Stomach (tissue), 8 donors: ENCODE measurements at regions not wholly inside any gene's neighbourhood (a gene's known extent, or its start where the extent isn't known, plus 50 kb on each side); places are given as distances from the start of the nearest gene placed in this dataset.
A peak's percentile ranks its signal among the peaks of the same experiment; 100 is the strongest.

Source experiments
- DNase-seq, 2 donors: peaks; one replicate each; pipeline versions ENCODE4 v3.0.0 to v3.0.0-alpha.2; 2013 to 2019
- H3K27ac ChIP-seq, 5 donors: fragments of 200-600 bp in 4 of 5; sonication (generic) in 4 of 5; one replicate each; pipeline ENCODE4 v1.5.1; 2013 to 2019; ENCODE audit warnings: mild to moderate bottlenecking in 1 of 5, moderate library complexity in 1 of 5
- H3K27me3 ChIP-seq, 3 donors: fragments of 200-600 bp; sonication (generic); one replicate each; pipeline ENCODE4 v1.5.1; 2017 to 2019; ENCODE audit warnings: mixed run types in 1 of 3
- H3K36me3 ChIP-seq, 4 donors: fragments of 200-600 bp; sonication (generic); 1 replicate in 3 of 4; 2 replicates in 1 of 4; pipeline ENCODE4 v1.5.1; 2016 to 2019
- H3K4me1 ChIP-seq, 4 donors: fragments of 200-600 bp; sonication (generic); one replicate each; pipeline ENCODE4 v1.5.1; 2016 to 2019
- H3K4me3 ChIP-seq, 4 donors: fragments of 200-600 bp; sonication (generic) in 3 of 4; one replicate each; pipeline ENCODE4 v1.5.1; 2016 to 2019; ENCODE audit warnings: mild to moderate bottlenecking in 1 of 4
- H3K9me3 ChIP-seq, 4 donors: fragments of 200-600 bp; sonication (generic); one replicate each; pipeline ENCODE4 v1.5.1; 2016 to 2019
- CTCF ChIP-seq, 7 experiments: fragments of 450-650 bp in 4 of 7; fragments of 200-600 bp in 3 of 7; sonication (generic) in 3 of 7; IDR thresholded peaks; one replicate each; pipeline ENCODE4 v1.5.1; 2016 to 2019; ENCODE audit warnings: antibody characterized with exemption in 7 of 7, control low read depth in 2 of 7, mild to moderate bottlenecking in 1 of 7
- EP300 ChIP-seq: sonication (generic); formaldehyde crosslinking; IDR thresholded peaks from one replicate; pipeline ENCODE4 v1.6.1; 2017; ENCODE audit warnings: antibody characterized with exemption
- POLR2A ChIP-seq, 4 donors: fragments of 450-650 bp; IDR thresholded peaks; one replicate each; pipeline ENCODE4 v1.6.1; 2016; ENCODE audit warnings: antibody characterized with exemption in 4 of 4, control low read depth in 2 of 4, mild to moderate bottlenecking in 1 of 4, moderate library complexity in 1 of 4
- POLR2AphosphoS5 ChIP-seq, 3 donors: sonication (generic); formaldehyde crosslinking; IDR thresholded peaks; one replicate each; pipeline ENCODE4 v1.6.1; 2016; ENCODE audit warnings: antibody characterized with exemption in 3 of 3
- WGBS, 5 donors: extraction: QIAGEN DNeasy Blood & Tissue Kit in 3 of 5; methylation state at CpG; one replicate each; pipeline versions ENCODE4 v1.1.5 to v1.1.7; 2013 to 2018; 5-methylcytosine and 5-hydroxymethylcytosine counted together
- intact Hi-C: fragments of 100-400 bp; cut with DNase I; formaldehyde crosslinking; loops from one replicate; pipeline ENCODE4 v1.15.1; 2023; ENCODE audit warnings: low total_unique reads
- donor health status: healthy with polysubstance abuse.
- donor health status: Bipolar disorder and iron deficiency.
- donor health status: healthy.

DNA sequence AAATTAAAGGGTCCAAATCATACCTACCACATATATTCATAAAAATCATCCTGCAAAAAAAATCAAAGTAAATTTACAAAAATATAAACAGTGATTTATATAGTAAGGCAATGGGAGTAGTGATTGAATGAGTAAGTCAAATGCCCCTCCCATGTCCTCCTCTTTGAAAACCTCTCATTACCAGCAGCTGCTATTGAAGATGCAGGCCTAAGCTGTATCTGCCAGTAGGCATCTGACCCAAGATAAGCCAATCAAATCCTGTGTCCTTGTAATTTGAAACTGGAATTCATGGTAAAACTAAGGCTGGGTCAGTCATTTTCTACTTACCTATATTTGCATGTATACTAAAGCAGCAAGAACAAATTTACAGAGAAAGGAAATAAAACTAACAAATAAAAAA, 60.4 kb upstream of the POU1F1 start:
- intact Hi-C loops, result no loop called here
- H3K9me3 ChIP-seq, result no peaks in the 10 kb centered on the region
- no peak for TF ChIP-seq CTCF (IDR thresholded peaks at IDR 0.05)
- no peak for TF ChIP-seq POLR2A (IDR thresholded peaks at IDR 0.05)
- TF ChIP-seq EP300, result no peak
- TF ChIP-seq POLR2AphosphoS5 (IDR thresholded peaks at IDR 0.05), result no peak

GRCh38 chr3:87335931-87336330, 59.5 kb upstream of the POU1F1 start:
- H3K27me3 ChIP-seq, result no peaks in the 10 kb centered on the region
- no peaks in the 10 kb centered on the region for H3K9me3 ChIP-seq
- TF ChIP-seq POLR2A (IDR thresholded peaks at IDR 0.05) (no peak), POLR2AphosphoS5 (IDR thresholded peaks at IDR 0.05) (no peak), CTCF (IDR thresholded peaks at IDR 0.05) (no peak), EP300 (no peak)
- WGBS, 5 donors, result 65 to 93% (median 89%) methylated on average over 1 of the region's 1 CpG
- no peak overlapping the region for H3K4me3 ChIP-seq
- H3K27ac ChIP-seq, result no peak overlapping the region
- no peak for DNase-seq
- intact Hi-C loops, result no loop called here
- H3K36me3 ChIP-seq, result no peaks in the 10 kb centered on the region
- peaks cover 0 to 14% (median 3%) of the 10 kb centered on the region in 4 donors for H3K4me1 ChIP-seq

More for the DNA sequence above, 60.4 kb upstream of the POU1F1 start:
- H3K27ac ChIP-seq, result no peak overlapping the region
- H3K4me3 ChIP-seq, result no peak overlapping the region
- DNase-seq, result no peak
- no peaks in the 10 kb centered on the region for H3K36me3 ChIP-seq
- no peaks in the 10 kb centered on the region for H3K27me3 ChIP-seq
- H3K4me1 ChIP-seq, result peaks cover 0 to 14% (median 3%) of the 10 kb centered on the region in 4 donors

- 41 to 53% (median 47%) methylated on average over 5 of the region's 5 CpGs for WGBS, 5 donors
- Histone ChIP-seq H3K4me1 (peaks cover 0 to 14% (median 3%) of the 10 kb centered on the region in 4 donors), H3K9me3 (no peaks in the 10 kb centered on the region), H3K4me3 (no peak overlapping the region), H3K27ac (peak overlapping the region in 2 of 5 donors; percentile 47 to 66), H3K36me3 (no peaks in the 10 kb centered on the region), H3K27me3 (no peaks in the 10 kb centered on the region)
- TF ChIP-seq POLR2AphosphoS5 (IDR thresholded peaks at IDR 0.05) (no peak), POLR2A (IDR thresholded peaks at IDR 0.05) (no peak), CTCF (IDR thresholded peaks at IDR 0.05) (no peak), EP300 (no peak)
- DNase-seq, result peak in 1 of 2 donors; percentile 58
- intact Hi-C loops, result no loop called here
Observed at GRCh38 chr3:87333393-87333892, 57.1 kb upstream of the POU1F1 start.

DNA sequence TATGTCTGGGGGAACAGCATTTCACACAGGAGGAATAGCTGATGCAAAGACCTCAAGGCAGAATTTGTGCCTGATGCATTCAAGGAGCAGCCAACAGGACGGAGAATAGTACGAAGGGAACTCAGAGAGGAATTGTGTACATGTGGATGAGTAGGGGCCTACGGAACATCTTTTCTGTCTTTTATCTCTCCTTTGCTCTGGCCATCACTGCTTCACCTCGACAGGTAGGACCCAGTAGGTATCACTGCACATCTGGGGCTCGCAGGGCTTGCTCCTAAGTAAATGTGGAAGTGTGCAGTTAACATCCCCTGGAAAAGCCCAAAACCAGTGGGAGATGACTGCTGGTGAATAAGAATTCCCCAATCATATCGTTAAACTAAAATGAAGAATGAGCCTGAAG, 56.4 kb upstream of the POU1F1 start:
- no peaks in the 10 kb centered on the region for H3K9me3 ChIP-seq
- intact Hi-C loops, result no loop called here
- WGBS, 5 donors, result 75 to 82% (median 79%) methylated on average over 6 of the region's 6 CpGs
- DNase-seq, result no peak
- H3K27ac ChIP-seq, result peak overlapping the region in 1 of 5 donors; percentile 66
- no peaks in the 10 kb centered on the region for H3K36me3 ChIP-seq
- H3K27me3 ChIP-seq, result no peaks in the 10 kb centered on the region
- H3K4me3 ChIP-seq, result no peak overlapping the region
- peaks cover 0 to 14% (median 3%) of the 10 kb centered on the region in 4 donors for H3K4me1 ChIP-seq
- TF ChIP-seq POLR2A (IDR thresholded peaks at IDR 0.05), result no peak
- TF ChIP-seq CTCF (IDR thresholded peaks at IDR 0.05), result no peak
- no peak for TF ChIP-seq POLR2AphosphoS5 (IDR thresholded peaks at IDR 0.05)
- no peak for TF ChIP-seq EP300
